ENCODE measurements at regions not wholly inside any gene's neighbourhood (a gene's known extent, or its start where the extent isn't known, plus 50 kb on each side); places are given as distances from the start of the nearest gene placed in this dataset.

DNA sequence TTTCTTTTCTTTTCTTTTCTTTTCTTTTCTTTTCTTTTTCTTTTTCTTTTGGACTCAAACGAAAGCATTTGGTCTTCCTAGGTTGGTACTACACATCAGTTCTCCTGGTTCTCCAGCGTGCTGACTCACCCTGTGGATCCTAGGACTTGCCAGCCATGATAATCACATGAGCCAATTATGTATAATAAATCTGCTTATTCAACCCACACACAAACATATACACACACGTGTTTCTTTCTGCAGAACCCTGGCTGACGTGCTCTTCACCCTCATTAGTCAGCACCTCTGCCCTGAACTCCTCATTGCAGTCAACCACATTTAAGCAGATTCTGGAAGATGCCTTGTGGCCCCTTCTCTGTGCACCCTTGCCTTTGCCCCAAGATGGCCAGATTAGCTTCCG is 162.4 kb upstream of the MYT1L start:
- DNase-seq (ENCODE audit: low read depth): no peak
- H3K4me3 ChIP-seq (ENCODE audit: low read depth, low read length): no peak overlapping the region
- TF ChIP-seq, protein P1, sequence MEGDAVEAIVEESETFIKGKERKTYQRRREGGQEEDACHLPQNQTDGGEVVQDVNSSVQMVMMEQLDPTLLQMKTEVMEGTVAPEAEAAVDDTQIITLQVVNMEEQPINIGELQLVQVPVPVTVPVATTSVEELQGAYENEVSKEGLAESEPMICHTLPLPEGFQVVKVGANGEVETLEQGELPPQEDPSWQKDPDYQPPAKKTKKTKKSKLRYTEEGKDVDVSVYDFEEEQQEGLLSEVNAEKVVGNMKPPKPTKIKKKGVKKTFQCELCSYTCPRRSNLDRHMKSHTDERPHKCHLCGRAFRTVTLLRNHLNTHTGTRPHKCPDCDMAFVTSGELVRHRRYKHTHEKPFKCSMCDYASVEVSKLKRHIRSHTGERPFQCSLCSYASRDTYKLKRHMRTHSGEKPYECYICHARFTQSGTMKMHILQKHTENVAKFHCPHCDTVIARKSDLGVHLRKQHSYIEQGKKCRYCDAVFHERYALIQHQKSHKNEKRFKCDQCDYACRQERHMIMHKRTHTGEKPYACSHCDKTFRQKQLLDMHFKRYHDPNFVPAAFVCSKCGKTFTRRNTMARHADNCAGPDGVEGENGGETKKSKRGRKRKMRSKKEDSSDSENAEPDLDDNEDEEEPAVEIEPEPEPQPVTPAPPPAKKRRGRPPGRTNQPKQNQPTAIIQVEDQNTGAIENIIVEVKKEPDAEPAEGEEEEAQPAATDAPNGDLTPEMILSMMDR (conservative IDR thresholded peaks at IDR 0.05; ENCODE audit: low read depth, low read length): no peak

DNA sequence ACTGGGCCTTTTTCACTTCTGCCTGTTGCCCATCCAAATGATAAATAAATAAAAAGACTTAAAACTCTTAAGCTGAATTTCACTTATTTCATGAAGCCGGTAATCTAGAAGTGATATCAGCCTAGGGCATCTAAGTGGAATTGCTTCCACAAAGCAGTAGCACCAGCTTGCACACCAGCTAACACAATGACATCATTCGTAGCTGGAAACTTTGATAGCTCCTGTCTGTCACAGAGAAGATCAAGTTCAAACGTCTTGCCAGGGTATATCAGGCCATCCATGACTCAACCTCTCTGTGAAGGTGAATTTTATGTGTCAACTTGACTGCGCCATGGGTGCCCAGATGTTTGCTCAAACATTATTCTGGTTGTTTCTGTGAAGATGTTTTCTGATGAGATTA is 161.7 kb upstream of the MYT1L start:
- no peak for DNase-seq (ENCODE audit: low read depth)
- H3K4me3 ChIP-seq (ENCODE audit: low read depth, low read length): no peak overlapping the region
- TF ChIP-seq, protein P1 (conservative IDR thresholded peaks at IDR 0.05; ENCODE audit: low read depth, low read length): no peak

DNA sequence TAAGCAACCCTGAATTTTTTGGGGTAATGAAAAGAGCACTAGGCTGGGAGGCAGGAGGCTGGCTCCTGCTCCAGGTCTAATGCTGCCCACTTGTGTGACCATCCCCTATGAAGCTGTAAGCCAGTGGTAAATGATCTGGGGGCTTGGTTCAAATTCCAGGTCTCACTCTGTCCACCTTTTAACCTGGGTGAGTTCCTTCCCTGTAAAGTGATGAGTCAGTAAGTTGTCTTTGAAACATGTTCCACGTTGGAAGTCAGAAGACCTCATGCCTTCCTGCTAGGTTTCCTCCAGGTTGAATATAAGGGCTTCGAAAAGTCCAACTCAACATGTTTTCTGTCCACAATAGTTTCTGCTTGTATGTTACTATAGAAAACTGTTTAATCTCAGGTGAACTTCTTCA is 160.9 kb upstream of the MYT1L start:
- TF ChIP-seq, protein P1 (conservative IDR thresholded peaks at IDR 0.05; ENCODE audit: low read depth, low read length): no peak
- no peak for DNase-seq (ENCODE audit: low read depth)
- no peak overlapping the region for H3K4me3 ChIP-seq (ENCODE audit: low read depth, low read length)

DNA sequence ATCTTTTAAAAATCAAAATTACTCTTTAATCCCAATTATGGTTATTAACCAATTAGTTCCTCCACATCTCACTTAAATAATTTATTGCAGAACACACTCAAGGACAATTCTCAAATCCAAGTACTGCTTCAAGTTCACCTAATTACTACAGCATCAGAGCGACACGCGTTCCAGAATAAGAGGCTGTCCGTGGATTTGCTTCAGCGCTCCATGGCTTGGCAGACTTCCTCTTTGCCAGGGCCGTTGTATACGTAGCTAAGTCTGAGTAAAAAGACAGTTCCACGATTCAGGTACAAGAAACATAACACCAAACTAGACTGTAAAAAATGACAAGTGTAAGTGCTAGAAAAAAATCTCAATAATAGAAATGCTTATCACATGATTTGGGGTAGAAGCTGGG is 153.2 kb upstream of the MYT1L start:
- DNase-seq (ENCODE audit: low read depth): no peak
- TF ChIP-seq, protein P1 (conservative IDR thresholded peaks at IDR 0.05; ENCODE audit: low read depth, low read length): no peak

DNA sequence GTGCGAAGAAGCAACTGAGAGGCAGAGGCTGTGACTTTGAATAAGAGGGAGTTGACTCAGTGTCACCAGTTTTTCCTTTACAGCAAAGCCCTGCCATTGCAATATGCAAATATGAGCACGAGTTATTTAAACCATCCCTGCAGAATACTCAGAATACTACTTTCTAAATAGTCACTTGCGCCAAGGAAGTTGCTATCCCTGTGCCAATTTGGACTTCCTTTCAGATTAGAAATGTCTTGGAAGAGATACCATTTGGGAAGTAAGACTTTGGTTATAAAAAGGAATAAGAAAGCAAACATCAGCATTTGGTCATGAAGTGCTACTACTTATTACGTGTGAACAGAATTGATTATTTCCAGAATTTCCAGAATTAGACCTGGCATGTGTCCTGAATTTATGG is 151.8 kb upstream of the MYT1L start:
- DNase-seq (ENCODE audit: low read depth): no peak
- no peak overlapping the region for H3K4me3 ChIP-seq (ENCODE audit: low read depth, low read length)
- TF ChIP-seq, protein P1 (conservative IDR thresholded peaks at IDR 0.05; ENCODE audit: low read depth, low read length): no peak

More for the DNA sequence above, 153.2 kb upstream of the MYT1L start:
- H3K4me3 ChIP-seq (ENCODE audit: low read depth, low read length): no peak overlapping the region

DNA sequence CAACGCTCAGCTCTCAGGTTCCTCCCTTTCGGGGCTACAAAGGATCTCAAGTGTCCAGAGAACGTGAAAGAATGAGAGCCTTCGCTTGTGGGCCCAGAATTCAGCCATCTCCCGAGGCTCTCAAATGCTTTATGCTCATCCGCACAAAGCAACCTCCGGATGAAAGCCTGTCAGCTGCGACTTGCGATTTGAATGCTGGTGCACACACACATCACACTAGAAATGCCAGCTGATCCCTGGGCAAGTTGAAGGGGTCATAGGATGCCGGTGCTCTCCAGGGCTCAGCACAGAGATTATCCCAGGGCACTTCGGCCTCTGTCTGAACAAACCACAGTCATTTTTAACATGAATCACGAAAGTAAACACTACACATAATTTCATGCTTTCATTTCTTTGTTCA is 141.8 kb upstream of the MYT1L start:
- TF ChIP-seq, protein P1 (conservative IDR thresholded peaks at IDR 0.05; ENCODE audit: low read depth, low read length): no peak
- DNase-seq (ENCODE audit: low read depth): no peak
- no peak overlapping the region for H3K4me3 ChIP-seq (ENCODE audit: low read depth, low read length)

DNA sequence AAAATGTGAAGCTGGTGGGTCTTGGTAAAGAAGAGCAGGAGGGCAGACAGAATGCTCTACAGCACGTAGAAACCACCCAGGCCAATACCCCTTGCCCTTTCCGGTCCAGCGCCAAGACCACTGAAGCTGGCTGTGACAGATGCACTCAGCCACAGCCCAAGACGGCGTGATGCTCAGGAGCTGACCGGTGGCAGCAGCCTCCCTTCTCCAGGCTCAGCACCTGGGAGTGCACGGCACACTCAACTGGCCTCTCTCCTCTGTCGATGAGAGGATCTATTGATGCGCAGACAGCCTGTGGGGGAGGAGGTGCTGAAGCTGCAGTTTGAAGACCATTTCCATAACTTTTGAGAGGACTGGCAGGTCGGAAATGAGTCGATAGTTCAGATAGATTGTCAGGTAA is 141.0 kb upstream of the MYT1L start:
- TF ChIP-seq, protein P1 (conservative IDR thresholded peaks at IDR 0.05; ENCODE audit: low read depth, low read length): no peak
- no peak overlapping the region for H3K4me3 ChIP-seq (ENCODE audit: low read depth, low read length)
- DNase-seq (ENCODE audit: low read depth): no peak

Data from choroid plexus epithelial cell (primary cell).